OCI-LY7 (cell line): ENCODE measurements at regions not wholly inside any gene's neighbourhood (a gene's known extent, or its start where the extent isn't known, plus 50 kb on each side); places are given as distances from the start of the nearest gene placed in this dataset.

Source experiments
- BruUV-seq: library from RNA; stranded (reverse); fragments of 400-500 nt; replicated peaks from 2 replicates; lab custom pipeline; 2021; lab: Mats Ljungman, UMichigan
- CTCF ChIA-PET: fragments of 300-600 bp; sonication (Branson Sonifier 250); formaldehyde crosslinking; loops from one replicate; lab custom pipeline; 2022; ENCODE audit warnings: antibody characterized with exemption; ENCODE audit not compliant: unreplicated experiment; lab: Charles Lee
- POLR2A ChIA-PET: fragments of 300-600 bp; sonication (Branson Sonifier 250); formaldehyde crosslinking; loops from one replicate; lab custom pipeline; 2022; ENCODE audit warnings: antibody characterized with exemption; lab: Charles Lee
- DNase-seq: peaks from one replicate; pipeline ENCODE4 v3.0.0-alpha.2; 2015; ENCODE audit warnings: low spot score
- H2AFZ ChIP-seq: fragments of 200-600 bp; sonication (generic), shearing (Covaris generic); 2 replicates; pipeline ENCODE4 v1.6.1; 2014; ENCODE audit warnings: mild to moderate bottlenecking, antibody characterized with exemption, low read length, moderate library complexity
- H3K27ac ChIP-seq: fragments of 200-600 bp; sonication (generic); 2 replicates; pipeline ENCODE4 v1.5.1; 2014; ENCODE audit warnings: mixed run types, low read depth, mild to moderate bottlenecking, moderate library complexity, low read length, inconsistent platforms; ENCODE audit not compliant: poor library complexity, severe bottlenecking
- H3K36me3 ChIP-seq: fragments of 200-600 bp; sonication (generic); 2 replicates; pipeline ENCODE4 v1.6.1; 2014; ENCODE audit warnings: mild to moderate bottlenecking, antibody characterized with exemption, low read length, moderate library complexity, mixed read lengths; ENCODE audit not compliant: insufficient read depth
- H3K4me1 ChIP-seq: fragments of 200-600 bp; sonication (generic); 2 replicates; pipeline ENCODE4 v1.5.1; 2014; ENCODE audit warnings: mild to moderate bottlenecking, low read length; ENCODE audit not compliant: insufficient read depth, poor library complexity, severe bottlenecking
- H3K4me2 ChIP-seq: fragments of 200-600 bp; sonication (generic); 2 replicates; pipeline ENCODE4 v1.6.1; 2014; ENCODE audit warnings: mild to moderate bottlenecking, low read length
- H3K4me3 ChIP-seq: fragments of 200-600 bp; sonication (generic); 2 replicates; pipeline ENCODE4 v1.5.1; 2014; ENCODE audit warnings: mild to moderate bottlenecking, low read depth, low read length; ENCODE audit not compliant: poor library complexity, severe bottlenecking
- H3K79me2 ChIP-seq: fragments of 200-600 bp; sonication (generic); 2 replicates; pipeline ENCODE4 v1.6.1; 2016; ENCODE audit warnings: low read depth, mild to moderate bottlenecking, low read length, moderate library complexity, mixed read lengths; ENCODE audit not compliant: insufficient read depth
- H3K9me2 ChIP-seq: fragments of 200-600 bp; sonication (generic); 2 replicates; pipeline ENCODE4 v1.6.1; 2016; ENCODE audit warnings: mild to moderate bottlenecking, low read length, mixed read lengths; ENCODE audit not compliant: insufficient read depth
- H3K9me3 ChIP-seq: fragments of 200-600 bp; sonication (generic); 2 replicates; pipeline ENCODE4 v1.6.1; 2014; ENCODE audit warnings: mild to moderate bottlenecking, mixed run types, low read length, mixed read lengths
- H4K20me1 ChIP-seq: fragments of 200-600 bp; sonication (generic); 2 replicates; pipeline ENCODE4 v1.6.1; 2014; ENCODE audit warnings: mild to moderate bottlenecking, antibody characterized with exemption, low read length, moderate library complexity, mixed read lengths; ENCODE audit not compliant: insufficient read depth
- EZH2phosphoT487 ChIP-seq: fragments of 200-600 bp; sonication (generic); IDR thresholded peaks from 2 replicates; pipeline ENCODE4 v1.6.1; 2018; ENCODE audit warnings: low read depth, borderline replicate concordance, mild to moderate bottlenecking, mixed run types, antibody characterized with exemption, low read length, moderate library complexity, mixed read lengths
- intact Hi-C: fragments of 100-400 bp; cut with micrococcal nuclease; formaldehyde crosslinking; loops from one replicate; pipeline ENCODE4 v1.10.0; 2022; ENCODE audit not compliant: unreplicated experiment
- TF ChIP-seq, protein P1 (sequence below): fragments of 200-600 bp; sonication (generic); conservative IDR thresholded peaks from 2 replicates; pipeline ENCODE4 v1.5.1; 2014; ENCODE audit warnings: mild to moderate bottlenecking, antibody characterized with exemption, low read length, moderate library complexity, mixed read lengths

DNA sequence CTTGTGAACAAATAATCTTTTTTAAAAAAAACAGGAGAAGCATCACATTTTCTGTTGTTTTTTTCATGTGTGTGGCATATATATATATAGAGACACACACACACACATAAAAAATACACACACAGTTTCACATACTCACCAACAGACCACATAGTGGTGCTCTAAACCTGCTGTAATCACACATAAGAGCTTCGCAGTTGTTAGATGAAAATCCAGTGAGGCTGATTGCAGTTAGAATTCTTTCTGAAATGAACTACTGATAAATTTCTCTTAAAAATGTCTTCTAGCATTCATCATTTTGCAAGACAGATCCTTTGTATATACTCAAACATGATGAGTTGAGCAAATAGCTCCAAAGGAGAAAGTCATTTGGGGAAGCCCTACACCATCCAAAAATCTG is 434.3 kb upstream of the STXBP6 start:
- Histone ChIP-seq H4K20me1 (no peaks in the 10 kb centered on the region), H3K4me1 (no peaks in the 10 kb centered on the region), H3K4me3 (no peak overlapping the region), H3K9me3 (no peaks in the 10 kb centered on the region), H3K9me2 (no peaks in the 10 kb centered on the region), H3K79me2 (no peaks in the 10 kb centered on the region), H3K4me2 (no peak overlapping the region), H2AFZ (no peak overlapping the region), H3K27ac (no peak overlapping the region), H3K36me3 (no peaks in the 10 kb centered on the region)
- intact Hi-C loops, result no loop called here
- no peak for DNase-seq
- BruUV-seq, result no TSS peak
- ChIA-PET POLR2A (no interaction called here), CTCF (no interaction called here)
- no peak for TF ChIP-seq EZH2phosphoT487
- TF ChIP-seq, protein P1, sequence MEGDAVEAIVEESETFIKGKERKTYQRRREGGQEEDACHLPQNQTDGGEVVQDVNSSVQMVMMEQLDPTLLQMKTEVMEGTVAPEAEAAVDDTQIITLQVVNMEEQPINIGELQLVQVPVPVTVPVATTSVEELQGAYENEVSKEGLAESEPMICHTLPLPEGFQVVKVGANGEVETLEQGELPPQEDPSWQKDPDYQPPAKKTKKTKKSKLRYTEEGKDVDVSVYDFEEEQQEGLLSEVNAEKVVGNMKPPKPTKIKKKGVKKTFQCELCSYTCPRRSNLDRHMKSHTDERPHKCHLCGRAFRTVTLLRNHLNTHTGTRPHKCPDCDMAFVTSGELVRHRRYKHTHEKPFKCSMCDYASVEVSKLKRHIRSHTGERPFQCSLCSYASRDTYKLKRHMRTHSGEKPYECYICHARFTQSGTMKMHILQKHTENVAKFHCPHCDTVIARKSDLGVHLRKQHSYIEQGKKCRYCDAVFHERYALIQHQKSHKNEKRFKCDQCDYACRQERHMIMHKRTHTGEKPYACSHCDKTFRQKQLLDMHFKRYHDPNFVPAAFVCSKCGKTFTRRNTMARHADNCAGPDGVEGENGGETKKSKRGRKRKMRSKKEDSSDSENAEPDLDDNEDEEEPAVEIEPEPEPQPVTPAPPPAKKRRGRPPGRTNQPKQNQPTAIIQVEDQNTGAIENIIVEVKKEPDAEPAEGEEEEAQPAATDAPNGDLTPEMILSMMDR, result no peak

DNA sequence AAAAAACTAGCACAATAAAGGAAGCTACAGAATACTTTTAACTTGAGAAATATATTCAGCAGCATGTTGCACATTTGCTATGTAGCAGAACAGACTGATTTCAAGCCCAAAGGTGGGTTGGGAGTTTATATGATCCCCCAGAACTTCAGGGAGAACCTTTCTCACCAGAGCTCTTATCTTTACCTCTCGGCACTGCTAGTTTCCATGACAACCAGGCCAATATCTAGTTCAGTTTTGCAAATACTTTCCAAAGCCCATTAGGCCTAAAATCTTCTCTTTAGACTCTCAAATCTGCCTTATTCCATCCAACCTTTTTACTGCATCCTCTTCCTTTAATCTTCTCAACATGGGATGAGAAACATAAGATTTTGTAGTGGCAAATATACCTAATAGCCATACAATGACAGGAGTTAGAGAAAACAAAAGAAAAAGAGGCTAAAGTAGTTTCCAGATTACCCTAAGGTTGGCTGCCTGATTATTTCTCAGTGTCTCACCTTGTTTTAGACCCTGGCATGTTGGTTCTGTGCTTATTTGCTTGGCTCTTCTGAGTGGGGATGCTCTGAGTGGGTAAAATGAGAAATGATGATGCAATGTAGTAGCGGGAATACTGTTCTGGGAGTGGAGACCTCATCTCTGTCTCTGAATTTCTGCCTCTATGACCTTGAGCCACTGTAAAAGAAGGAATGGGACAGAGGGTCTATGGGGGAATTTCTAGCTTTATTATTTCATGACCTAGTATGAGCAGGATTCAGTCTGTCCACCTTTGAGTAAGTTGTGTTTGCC is 427.6 kb upstream of the STXBP6 start:
- no peaks in the 10 kb centered on the region for H3K4me1 ChIP-seq
- CTCF ChIA-PET, result no interaction called here
- H3K4me2 ChIP-seq, result no peak overlapping the region
- H2AFZ ChIP-seq, result no peak overlapping the region
- no peak for DNase-seq
- no peaks in the 10 kb centered on the region for H3K9me3 ChIP-seq
- POLR2A ChIA-PET, result no interaction called here
- intact Hi-C loops, result no loop called here
- H3K27ac ChIP-seq, result no peak overlapping the region
- no peaks in the 10 kb centered on the region for H4K20me1 ChIP-seq
- no peaks in the 10 kb centered on the region for H3K36me3 ChIP-seq
- no peaks in the 10 kb centered on the region for H3K9me2 ChIP-seq
- no peak overlapping the region for H3K4me3 ChIP-seq
- H3K79me2 ChIP-seq, result no peaks in the 10 kb centered on the region
- TF ChIP-seq, protein P1, result no peak
- no peak for TF ChIP-seq EZH2phosphoT487
- no TSS peak for BruUV-seq

DNA sequence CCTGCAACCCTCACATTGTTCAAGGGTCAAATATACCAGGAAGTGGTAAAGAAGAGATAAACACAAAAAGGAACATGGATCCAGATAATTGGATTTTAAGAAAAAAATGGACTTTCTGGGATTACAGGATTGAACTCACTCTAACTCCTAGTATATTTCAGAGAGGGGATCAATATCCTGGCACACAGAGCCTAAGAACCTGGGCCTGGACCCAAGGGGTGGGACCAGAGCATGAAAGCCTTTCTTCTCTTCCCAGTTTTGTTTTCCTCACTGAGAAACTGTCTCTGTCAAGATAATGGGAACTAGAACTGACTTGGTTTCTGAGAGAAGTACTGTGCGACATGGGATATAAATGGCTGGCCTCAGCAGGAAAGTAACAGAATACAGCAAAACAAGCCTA is 422.8 kb upstream of the STXBP6 start:
- no peaks in the 10 kb centered on the region for H3K79me2 ChIP-seq
- H3K9me3 ChIP-seq, result no peaks in the 10 kb centered on the region
- no TSS peak for BruUV-seq
- ChIA-PET POLR2A (no interaction called here), CTCF (no interaction called here)
- no peaks in the 10 kb centered on the region for H4K20me1 ChIP-seq
- TF ChIP-seq, protein P1, result no peak
- TF ChIP-seq EZH2phosphoT487, result no peak
- DNase-seq, result no peak
- no peak overlapping the region for H3K4me3 ChIP-seq
- H3K4me1 ChIP-seq, result no peaks in the 10 kb centered on the region
- intact Hi-C loops, result no loop called here
- H3K27ac ChIP-seq, result no peak overlapping the region
- H3K4me2 ChIP-seq, result no peak overlapping the region
- no peaks in the 10 kb centered on the region for H3K36me3 ChIP-seq
- no peak overlapping the region for H2AFZ ChIP-seq
- no peaks in the 10 kb centered on the region for H3K9me2 ChIP-seq
